HG03457 (cell line): ENCODE measurements at regions not wholly inside any gene's neighbourhood (a gene's known extent, or its start where the extent isn't known, plus 50 kb on each side); places are given as distances from the start of the nearest gene placed in this dataset.
"Not testable (repeated sequence)": the region's sequence is repeated elsewhere in the genome, so short reads cannot be mapped to it uniquely, and the experiment has no call there.

Experiments
- ATAC-seq: cut with Tn5 transposase; IDR thresholded peaks from one replicate; pipeline ENCODE4 v1.9.1; 2021; ENCODE audit warnings: moderate number of reproducible peaks; ENCODE audit not compliant: unreplicated experiment

- ATAC-seq, result no peak
These were observed 1192.1 kb upstream of the B3GALT2 start for GRCh38 chr1:194378517-194378916.

GRCh38 chr1:194374649-194375048 is 1188.2 kb upstream of the B3GALT2 start:
- ATAC-seq, result no peak

GRCh38 chr1:194372266-194372665 is 1185.9 kb upstream of the B3GALT2 start:
- ATAC-seq, result no peak

- no peak for ATAC-seq
These were observed 1183.2 kb upstream of the B3GALT2 start for GRCh38 chr1:194369622-194370021.

- ATAC-seq, result no peak
These were observed 1182.6 kb upstream of the B3GALT2 start for GRCh38 chr1:194369060-194369459.

- ATAC-seq, result no peak
These were observed 1180.7 kb upstream of the B3GALT2 start for GRCh38 chr1:194367121-194367520.

- no peak for ATAC-seq
These were observed 1180.3 kb upstream of the B3GALT2 start for GRCh38 chr1:194366705-194367104.

- no peak for ATAC-seq
These were observed 1175.9 kb upstream of the B3GALT2 start for GRCh38 chr1:194362327-194362726.

- no peak for ATAC-seq
These were observed 1175.1 kb upstream of the B3GALT2 start for GRCh38 chr1:194361374-194362131.

- no peak for ATAC-seq
These were observed 1171.8 kb upstream of the B3GALT2 start for GRCh38 chr1:194358208-194358581.

- ATAC-seq, result not testable (repeated sequence)
These were observed 1171.3 kb upstream of the B3GALT2 start for GRCh38 chr1:194357573-194358207.

- ATAC-seq, result no peak
These were observed 1169.2 kb upstream of the B3GALT2 start for GRCh38 chr1:194355488-194356106.

GRCh38 chr1:194353121-194353520 is 1166.7 kb upstream of the B3GALT2 start:
- ATAC-seq, result no peak

GRCh38 chr1:194347200-194347599 is 1160.8 kb upstream of the B3GALT2 start:
- no peak for ATAC-seq

- ATAC-seq, result no peak
These were observed 1156.3 kb upstream of the B3GALT2 start for GRCh38 chr1:194342484-194343262.

- no peak for ATAC-seq
These were observed 1155.2 kb upstream of the B3GALT2 start for GRCh38 chr1:194341587-194341986.

GRCh38 chr1:194339471-194339870 is 1153.1 kb upstream of the B3GALT2 start:
- ATAC-seq, result no peak

- ATAC-seq, result no peak
These were observed 1152.0 kb upstream of the B3GALT2 start for GRCh38 chr1:194338241-194338948.

- ATAC-seq, result no peak
These were observed 1146.8 kb upstream of the B3GALT2 start for GRCh38 chr1:194333240-194333639.

GRCh38 chr1:194331758-194332157 is 1145.3 kb upstream of the B3GALT2 start:
- no peak for ATAC-seq

- ATAC-seq, result no peak
These were observed 1136.3 kb upstream of the B3GALT2 start for GRCh38 chr1:194322751-194323150.
